ENCODE measurements at regions not wholly inside any gene's neighbourhood (a gene's known extent, or its start where the extent isn't known, plus 50 kb on each side); places are given as distances from the start of the nearest gene placed in this dataset.

DNA sequence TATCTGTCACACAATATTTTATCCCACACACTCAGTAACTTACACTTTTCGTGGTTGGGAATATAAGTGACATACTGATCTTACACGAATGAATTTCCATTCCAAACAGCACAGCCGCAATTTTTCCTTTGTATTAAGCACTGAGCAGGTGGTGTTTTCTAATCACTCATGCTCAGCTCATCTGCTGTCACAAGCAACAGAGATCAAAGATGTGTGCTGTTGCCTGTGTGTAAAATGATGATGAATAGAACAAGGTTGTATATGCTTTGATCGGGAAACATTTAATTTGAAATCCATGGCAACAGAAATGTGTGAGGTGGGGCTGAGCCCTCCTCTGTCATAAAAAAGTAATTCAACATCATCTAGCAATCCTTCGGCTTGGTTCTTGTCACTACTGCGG is 927.7 kb upstream of the MBL2 start:
- Histone ChIP-seq H3K4me1 (ENCODE audit: insufficient read depth, low read length) (no peaks in the 10 kb centered on the region), H3K27me3 (ENCODE audit: control insufficient read depth in 1 of 2, insufficient read depth in 2 of 2, low read length in 2 of 2) (no peaks in the 10 kb centered on the region), H3K9me3 (ENCODE audit: control insufficient read depth in 1 of 2, insufficient read depth in 1 of 2, low read length in 2 of 2) (peaks cover 0 to 6% of the 10 kb centered on the region in 2 experiments), H3K36me3 (ENCODE audit: insufficient read depth, low read length) (no peaks in the 10 kb centered on the region), H3K27ac (ENCODE audit: low read depth in 1 of 2, low read length in 2 of 2) (no peak overlapping the region), H3K4me3 (ENCODE audit: low read length) (no peak overlapping the region)
- no peak for DNase-seq
- H3K9me3 Mint-ChIP-seq, result peaks cover 5% of the 10 kb centered on the region
- intact Hi-C loops (cut with DNase I, micrococcal nuclease), result no loop called here
- POLR2A ChIA-PET, result no interaction called here
- no peaks in the 10 kb centered on the region for H3K36me3 Mint-ChIP-seq (ENCODE audit: low read depth)
- H3K4me1 Mint-ChIP-seq (ENCODE audit: low read depth), result no peaks in the 10 kb centered on the region
- H3K27me3 Mint-ChIP-seq, result no peaks in the 10 kb centered on the region
- no peak for ATAC-seq (ENCODE audit: poor library complexity)
- TF ChIP-seq, protein P1, sequence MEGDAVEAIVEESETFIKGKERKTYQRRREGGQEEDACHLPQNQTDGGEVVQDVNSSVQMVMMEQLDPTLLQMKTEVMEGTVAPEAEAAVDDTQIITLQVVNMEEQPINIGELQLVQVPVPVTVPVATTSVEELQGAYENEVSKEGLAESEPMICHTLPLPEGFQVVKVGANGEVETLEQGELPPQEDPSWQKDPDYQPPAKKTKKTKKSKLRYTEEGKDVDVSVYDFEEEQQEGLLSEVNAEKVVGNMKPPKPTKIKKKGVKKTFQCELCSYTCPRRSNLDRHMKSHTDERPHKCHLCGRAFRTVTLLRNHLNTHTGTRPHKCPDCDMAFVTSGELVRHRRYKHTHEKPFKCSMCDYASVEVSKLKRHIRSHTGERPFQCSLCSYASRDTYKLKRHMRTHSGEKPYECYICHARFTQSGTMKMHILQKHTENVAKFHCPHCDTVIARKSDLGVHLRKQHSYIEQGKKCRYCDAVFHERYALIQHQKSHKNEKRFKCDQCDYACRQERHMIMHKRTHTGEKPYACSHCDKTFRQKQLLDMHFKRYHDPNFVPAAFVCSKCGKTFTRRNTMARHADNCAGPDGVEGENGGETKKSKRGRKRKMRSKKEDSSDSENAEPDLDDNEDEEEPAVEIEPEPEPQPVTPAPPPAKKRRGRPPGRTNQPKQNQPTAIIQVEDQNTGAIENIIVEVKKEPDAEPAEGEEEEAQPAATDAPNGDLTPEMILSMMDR (IDR thresholded peaks at IDR 0.05), result no peak
- H3K27ac Mint-ChIP-seq, result no peak overlapping the region
- CTCF ChIA-PET, result no interaction called here
- no peak overlapping the region for H3K4me3 Mint-ChIP-seq

DNA sequence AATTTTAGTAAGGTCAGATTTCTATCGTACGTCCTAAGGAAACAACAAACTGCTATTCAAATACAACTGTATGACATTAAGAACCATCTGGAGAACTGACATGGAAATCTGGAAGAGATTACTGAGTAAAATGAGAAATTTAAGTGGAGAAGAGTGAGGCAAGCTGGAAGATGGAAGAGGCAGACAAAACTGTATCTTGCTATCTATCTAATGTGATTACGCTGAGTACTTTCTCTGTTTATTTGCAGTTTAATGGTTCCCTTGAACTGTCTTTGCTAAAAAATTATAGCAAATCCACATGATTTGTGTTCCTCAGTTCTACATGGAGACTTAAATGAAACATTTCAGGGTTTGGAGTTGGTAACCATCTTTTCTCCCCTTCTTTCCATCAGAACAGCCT is 927.1 kb upstream of the MBL2 start:
- H3K4me3 ChIP-seq (ENCODE audit: low read length), result no peak overlapping the region
- CTCF ChIA-PET, result no interaction called here
- H3K27ac ChIP-seq (ENCODE audit: low read depth in 1 of 2, low read length in 2 of 2), result no peak overlapping the region
- Mint-ChIP-seq H3K27me3 (no peaks in the 10 kb centered on the region), H3K9me3 (peaks cover 5% of the 10 kb centered on the region), H3K4me3 (no peak overlapping the region), H3K36me3 (ENCODE audit: low read depth) (no peaks in the 10 kb centered on the region), H3K27ac (no peak overlapping the region), H3K4me1 (ENCODE audit: low read depth) (no peaks in the 10 kb centered on the region)
- H3K9me3 ChIP-seq (ENCODE audit: control insufficient read depth in 1 of 2, insufficient read depth in 1 of 2, low read length in 2 of 2), result peaks cover 0 to 6% of the 10 kb centered on the region in 2 experiments
- no peak for DNase-seq
- no peaks in the 10 kb centered on the region for H3K4me1 ChIP-seq (ENCODE audit: insufficient read depth, low read length)
- no peaks in the 10 kb centered on the region for H3K36me3 ChIP-seq (ENCODE audit: insufficient read depth, low read length)
- TF ChIP-seq, protein P1 (IDR thresholded peaks at IDR 0.05), result no peak
- intact Hi-C loops (cut with DNase I, micrococcal nuclease), result no loop called here
- H3K27me3 ChIP-seq (ENCODE audit: control insufficient read depth in 1 of 2, insufficient read depth in 2 of 2, low read length in 2 of 2), result no peaks in the 10 kb centered on the region
- ATAC-seq (ENCODE audit: poor library complexity), result no peak
- POLR2A ChIA-PET, result no interaction called here

DNA sequence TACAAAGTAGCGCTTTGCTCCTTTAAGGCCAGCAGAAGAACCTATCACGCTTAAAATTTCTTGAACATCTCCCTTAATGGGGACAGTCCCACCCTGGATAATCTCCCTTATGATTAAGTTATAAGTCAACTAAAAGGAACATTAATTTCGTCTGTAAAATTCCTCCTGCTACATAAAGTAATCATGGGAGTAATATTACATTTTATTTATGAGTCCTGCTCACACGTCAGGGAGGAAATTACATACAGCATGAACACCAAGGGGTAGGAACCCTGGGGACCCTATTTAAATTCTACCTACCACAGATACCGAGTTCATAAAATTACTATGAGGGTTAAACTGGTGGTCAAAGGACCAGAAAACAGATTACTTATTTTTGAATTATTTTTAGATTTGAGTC is 926.6 kb upstream of the MBL2 start:
- ATAC-seq (ENCODE audit: poor library complexity), result no peak
- no peaks in the 10 kb centered on the region for H3K27me3 Mint-ChIP-seq
- no peaks in the 10 kb centered on the region for H3K4me1 Mint-ChIP-seq (ENCODE audit: low read depth)

More for the DNA sequence above, 926.6 kb upstream of the MBL2 start:
- H3K4me1 ChIP-seq (ENCODE audit: insufficient read depth, low read length), result no peaks in the 10 kb centered on the region
- no peaks in the 10 kb centered on the region for H3K27me3 ChIP-seq (ENCODE audit: control insufficient read depth in 1 of 2, insufficient read depth in 2 of 2, low read length in 2 of 2)
- no peak overlapping the region for H3K27ac Mint-ChIP-seq
- ChIA-PET POLR2A (no interaction called here), CTCF (no interaction called here)
- H3K4me3 ChIP-seq (ENCODE audit: low read length), result no peak overlapping the region
- no peaks in the 10 kb centered on the region for H3K36me3 ChIP-seq (ENCODE audit: insufficient read depth, low read length)
- no peaks in the 10 kb centered on the region for H3K36me3 Mint-ChIP-seq (ENCODE audit: low read depth)
- intact Hi-C loops (cut with DNase I, micrococcal nuclease), result no loop called here
- H3K27ac ChIP-seq (ENCODE audit: low read depth in 1 of 2, low read length in 2 of 2), result no peak overlapping the region
- H3K4me3 Mint-ChIP-seq, result no peak overlapping the region
- no peak for DNase-seq
- peaks cover 5% of the 10 kb centered on the region for H3K9me3 Mint-ChIP-seq
- TF ChIP-seq, protein P1 (IDR thresholded peaks at IDR 0.05), result no peak
- H3K9me3 ChIP-seq (ENCODE audit: control insufficient read depth in 1 of 2, insufficient read depth in 1 of 2, low read length in 2 of 2), result peaks cover 0 to 6% of the 10 kb centered on the region in 2 experiments
